IMR-90 (cell line): ENCODE measurements at regions not wholly inside any gene's neighbourhood (a gene's known extent, or its start where the extent isn't known, plus 50 kb on each side); places are given as distances from the start of the nearest gene placed in this dataset.

Experiments
- POLR2A ChIP-seq: IDR thresholded peaks from 2 replicates; pipeline ENCODE4 v1.6.1; 2012; ENCODE audit warnings: mild to moderate bottlenecking, low read depth, low read length
- TF ChIP-seq, protein P1 (sequence below): conservative IDR thresholded peaks from 2 replicates; pipeline ENCODE4 v1.5.1; 2012; ENCODE audit warnings: mild to moderate bottlenecking, low read depth, low read length, improper control_type of control experiment

DNA sequence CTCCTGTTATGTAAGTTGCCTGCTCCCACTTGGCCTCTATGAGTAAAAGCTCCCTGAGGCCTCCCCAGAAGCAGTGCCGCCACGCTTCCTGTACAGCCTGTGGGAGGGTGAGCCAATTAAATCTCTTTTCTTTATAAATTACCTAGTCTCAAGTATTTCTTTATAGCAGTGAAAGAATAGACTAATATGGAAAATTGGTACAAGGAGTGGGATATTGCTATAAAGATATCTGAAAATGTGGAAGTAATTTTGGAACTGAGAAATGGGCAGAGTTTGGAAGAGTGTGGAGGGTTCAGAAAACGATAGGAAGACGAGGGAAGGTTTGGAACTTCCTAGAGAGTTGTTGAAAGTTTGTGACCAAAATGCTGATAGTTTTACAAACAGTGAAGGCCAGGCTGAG lies 572.3 kb downstream of the MATN1 start:
- TF ChIP-seq, protein P1, sequence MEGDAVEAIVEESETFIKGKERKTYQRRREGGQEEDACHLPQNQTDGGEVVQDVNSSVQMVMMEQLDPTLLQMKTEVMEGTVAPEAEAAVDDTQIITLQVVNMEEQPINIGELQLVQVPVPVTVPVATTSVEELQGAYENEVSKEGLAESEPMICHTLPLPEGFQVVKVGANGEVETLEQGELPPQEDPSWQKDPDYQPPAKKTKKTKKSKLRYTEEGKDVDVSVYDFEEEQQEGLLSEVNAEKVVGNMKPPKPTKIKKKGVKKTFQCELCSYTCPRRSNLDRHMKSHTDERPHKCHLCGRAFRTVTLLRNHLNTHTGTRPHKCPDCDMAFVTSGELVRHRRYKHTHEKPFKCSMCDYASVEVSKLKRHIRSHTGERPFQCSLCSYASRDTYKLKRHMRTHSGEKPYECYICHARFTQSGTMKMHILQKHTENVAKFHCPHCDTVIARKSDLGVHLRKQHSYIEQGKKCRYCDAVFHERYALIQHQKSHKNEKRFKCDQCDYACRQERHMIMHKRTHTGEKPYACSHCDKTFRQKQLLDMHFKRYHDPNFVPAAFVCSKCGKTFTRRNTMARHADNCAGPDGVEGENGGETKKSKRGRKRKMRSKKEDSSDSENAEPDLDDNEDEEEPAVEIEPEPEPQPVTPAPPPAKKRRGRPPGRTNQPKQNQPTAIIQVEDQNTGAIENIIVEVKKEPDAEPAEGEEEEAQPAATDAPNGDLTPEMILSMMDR = no peak
- no peak for TF ChIP-seq POLR2A
